Heart left ventricle (tissue), 13 donors: ENCODE measurements at regions not wholly inside any gene's neighbourhood (a gene's known extent, or its start where the extent isn't known, plus 50 kb on each side); places are given as distances from the start of the nearest gene placed in this dataset.

Experiments
- POLR2A ChIP-seq, 2 donors: fragments of 450-650 bp; IDR thresholded peaks; one replicate each; pipeline ENCODE4 v1.6.1; 2017; ENCODE audit warnings: antibody characterized with exemption in 2 of 2, mild to moderate bottlenecking in 2 of 2, moderate library complexity in 2 of 2
- TF ChIP-seq, protein P1 (sequence below), 12 donors: fragments of 200-600 bp; sonication (generic) in 4 of 12; IDR thresholded peaks; one replicate each; pipeline versions ENCODE4 v1.5.0 to v1.8.0; 2018 to 2022; ENCODE audit warnings: antibody characterized with exemption in 12 of 12, mild to moderate bottlenecking in 5 of 12
- donor health status: ischemic (EF 13 %, LVEDD 7.1; RV severe dilation, severe dysfunction).
- donor health status: DM: no; HTN: yes; CAD: no.
- donor health status: DM: no; HTN: no; CAD: no.
- donor health status: ischemic (EF 25% LVEDD 6.9; RV normal size, moderate dysfunction).
- donor health status: ischemic (EF 25% LVEDD 5.7; RV mildly dilated, moderate dysfunction).
- donor health status: ischemic (EF 35%, LVEDD 5.7; RV mildly dilated, moderate dysfunction).
- donor health status: nonischemic (EF 11% LVEDD 7.7; RV severe dilation, severe dysfunction).
- donor health status: DM: yes; HTN: yes; CAD: no.
- donor health status: PGD.
- donor health status: ischemic (EF 29% LVEDD 5.4; RV normal size, mild dysfunction).
- donor health status: nonischemic (EF 23%, LVEDD 6.1; RV moderate dilation, normal function).

DNA sequence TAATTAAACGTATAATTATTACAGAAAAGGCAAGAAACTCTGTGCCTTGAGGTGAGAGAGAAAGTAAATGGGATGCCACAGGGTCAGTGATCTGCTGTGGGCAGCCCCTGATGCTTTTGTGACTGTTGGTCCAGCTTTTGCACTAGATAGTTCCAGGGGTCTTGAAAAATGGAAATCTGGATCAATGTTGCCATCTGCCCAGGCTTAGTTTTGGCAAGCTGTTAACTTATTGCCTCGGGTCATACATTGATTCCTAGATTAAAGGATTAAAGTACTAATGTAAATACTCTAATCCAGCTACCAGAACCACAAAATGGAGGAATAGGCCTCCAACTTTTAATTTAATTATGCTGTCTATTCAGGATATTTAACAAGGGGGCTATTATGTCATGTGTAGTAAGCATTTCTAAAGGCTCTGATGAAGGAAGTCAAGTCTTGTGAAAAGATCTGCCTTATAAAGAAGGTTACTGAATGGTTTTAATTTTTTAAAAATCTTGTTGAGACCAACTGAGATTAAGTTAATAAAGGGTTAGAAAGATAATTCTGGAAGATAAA lies 376.0 kb upstream of the HS3ST5 start:
- TF ChIP-seq POLR2A (IDR thresholded peaks at IDR 0.05): no peak
- TF ChIP-seq, protein P1, sequence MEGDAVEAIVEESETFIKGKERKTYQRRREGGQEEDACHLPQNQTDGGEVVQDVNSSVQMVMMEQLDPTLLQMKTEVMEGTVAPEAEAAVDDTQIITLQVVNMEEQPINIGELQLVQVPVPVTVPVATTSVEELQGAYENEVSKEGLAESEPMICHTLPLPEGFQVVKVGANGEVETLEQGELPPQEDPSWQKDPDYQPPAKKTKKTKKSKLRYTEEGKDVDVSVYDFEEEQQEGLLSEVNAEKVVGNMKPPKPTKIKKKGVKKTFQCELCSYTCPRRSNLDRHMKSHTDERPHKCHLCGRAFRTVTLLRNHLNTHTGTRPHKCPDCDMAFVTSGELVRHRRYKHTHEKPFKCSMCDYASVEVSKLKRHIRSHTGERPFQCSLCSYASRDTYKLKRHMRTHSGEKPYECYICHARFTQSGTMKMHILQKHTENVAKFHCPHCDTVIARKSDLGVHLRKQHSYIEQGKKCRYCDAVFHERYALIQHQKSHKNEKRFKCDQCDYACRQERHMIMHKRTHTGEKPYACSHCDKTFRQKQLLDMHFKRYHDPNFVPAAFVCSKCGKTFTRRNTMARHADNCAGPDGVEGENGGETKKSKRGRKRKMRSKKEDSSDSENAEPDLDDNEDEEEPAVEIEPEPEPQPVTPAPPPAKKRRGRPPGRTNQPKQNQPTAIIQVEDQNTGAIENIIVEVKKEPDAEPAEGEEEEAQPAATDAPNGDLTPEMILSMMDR (IDR thresholded peaks at IDR 0.05): no peak
